ENCODE measurements at regions not wholly inside any gene's neighbourhood (a gene's known extent, or its start where the extent isn't known, plus 50 kb on each side); places are given as distances from the start of the nearest gene placed in this dataset.

- no peak for TF ChIP-seq CTCF (conservative IDR thresholded peaks at IDR 0.05; ENCODE audit: low read length)
- TF ChIP-seq EZH2phosphoT487 (IDR thresholded peaks at IDR 0.05; ENCODE audit: borderline replicate concordance, low read depth, low read length), result no peak
- Histone ChIP-seq H2AFZ (ENCODE audit: low read length) (no peak overlapping the region), H3K36me3 (ENCODE audit: insufficient read depth, low read length) (no peaks in the 10 kb centered on the region), H3K79me2 (ENCODE audit: insufficient read depth, low read depth, low read length) (no peaks in the 10 kb centered on the region), H3K4me2 (ENCODE audit: low read length) (no peak overlapping the region), H4K20me1 (ENCODE audit: insufficient read depth, low read length) (no peaks in the 10 kb centered on the region), H3K4me3 (ENCODE audit: low read depth, low read length, poor library complexity, severe bottlenecking) (no peak overlapping the region), H3K4me1 (ENCODE audit: insufficient read depth, low read length, poor library complexity, severe bottlenecking) (no peaks in the 10 kb centered on the region), H3K27ac (ENCODE audit: low read depth, low read length, poor library complexity, severe bottlenecking) (no peak overlapping the region), H3K9me2 (ENCODE audit: insufficient read depth, low read length) (no peaks in the 10 kb centered on the region), H3K9me3 (ENCODE audit: low read length) (no peaks in the 10 kb centered on the region)
- ChIA-PET CTCF (ENCODE audit: unreplicated experiment) (no interaction called here), POLR2A (no interaction called here)
- BruUV-seq (replicated peaks), result no TSS peak
- no peak for DNase-seq (ENCODE audit: low spot score)
- intact Hi-C loops (cut with micrococcal nuclease; ENCODE audit: unreplicated experiment), result no loop called here
Measured at GRCh38 chr4:67125636-67126514, 419.4 kb downstream of the CENPC start.

GRCh38 chr4:67124716-67125115 is 420.6 kb downstream of the CENPC start:
- Histone ChIP-seq H3K9me3 (ENCODE audit: low read length) (no peaks in the 10 kb centered on the region), H3K9me2 (ENCODE audit: insufficient read depth, low read length) (no peaks in the 10 kb centered on the region), H2AFZ (ENCODE audit: low read length) (no peak overlapping the region), H3K4me1 (ENCODE audit: insufficient read depth, low read length, poor library complexity, severe bottlenecking) (no peaks in the 10 kb centered on the region), H3K27ac (ENCODE audit: low read depth, low read length, poor library complexity, severe bottlenecking) (no peak overlapping the region), H4K20me1 (ENCODE audit: insufficient read depth, low read length) (no peaks in the 10 kb centered on the region), H3K4me2 (ENCODE audit: low read length) (no peak overlapping the region), H3K4me3 (ENCODE audit: low read depth, low read length, poor library complexity, severe bottlenecking) (no peak overlapping the region), H3K79me2 (ENCODE audit: insufficient read depth, low read depth, low read length) (no peaks in the 10 kb centered on the region), H3K36me3 (ENCODE audit: insufficient read depth, low read length) (no peaks in the 10 kb centered on the region)
- TF ChIP-seq EZH2phosphoT487 (IDR thresholded peaks at IDR 0.05; ENCODE audit: borderline replicate concordance, low read depth, low read length), result no peak
- TF ChIP-seq CTCF (conservative IDR thresholded peaks at IDR 0.05; ENCODE audit: low read length), result no peak
- intact Hi-C loops (cut with micrococcal nuclease; ENCODE audit: unreplicated experiment), result no loop called here
- BruUV-seq (replicated peaks), result no TSS peak
- no peak for DNase-seq (ENCODE audit: low spot score)
- POLR2A ChIA-PET, result no interaction called here
- CTCF ChIA-PET (ENCODE audit: unreplicated experiment), result no interaction called here

GRCh38 chr4:67122029-67122428 is 423.3 kb downstream of the CENPC start:
- BruUV-seq (replicated peaks), result no TSS peak
- CTCF ChIA-PET (ENCODE audit: unreplicated experiment), result no interaction called here
- no peak overlapping the region for H2AFZ ChIP-seq (ENCODE audit: low read length)
- POLR2A ChIA-PET, result no interaction called here
- DNase-seq (ENCODE audit: low spot score), result no peak
- H3K4me3 ChIP-seq (ENCODE audit: low read depth, low read length, poor library complexity, severe bottlenecking), result no peak overlapping the region
- H3K36me3 ChIP-seq (ENCODE audit: insufficient read depth, low read length), result no peaks in the 10 kb centered on the region
- H3K4me2 ChIP-seq (ENCODE audit: low read length), result no peak overlapping the region
- no peaks in the 10 kb centered on the region for H3K79me2 ChIP-seq (ENCODE audit: insufficient read depth, low read depth, low read length)
- intact Hi-C loops (cut with micrococcal nuclease; ENCODE audit: unreplicated experiment), result no loop called here
- no peaks in the 10 kb centered on the region for H3K9me3 ChIP-seq (ENCODE audit: low read length)
- H4K20me1 ChIP-seq (ENCODE audit: insufficient read depth, low read length), result no peaks in the 10 kb centered on the region
- no peaks in the 10 kb centered on the region for H3K4me1 ChIP-seq (ENCODE audit: insufficient read depth, low read length, poor library complexity, severe bottlenecking)
- H3K27ac ChIP-seq (ENCODE audit: low read depth, low read length, poor library complexity, severe bottlenecking), result no peak overlapping the region
- H3K9me2 ChIP-seq (ENCODE audit: insufficient read depth, low read length), result no peaks in the 10 kb centered on the region
- TF ChIP-seq CTCF (conservative IDR thresholded peaks at IDR 0.05; ENCODE audit: low read length), result peak; percentile 47
- no peak for TF ChIP-seq EZH2phosphoT487 (IDR thresholded peaks at IDR 0.05; ENCODE audit: borderline replicate concordance, low read depth, low read length)

All from OCI-LY7 (cell line).